Stimulated activated CD4-positive, alpha-beta T cell treated with anti-CD3 and anti-CD28 coated beads, Interleukin-1b, Interleukin-23, amount 100 ng/mL, for 24 hours (primary cell): ENCODE measurements at regions not wholly inside any gene's neighbourhood (a gene's known extent, or its start where the extent isn't known, plus 50 kb on each side); places are given as distances from the start of the nearest gene placed in this dataset.
"Not testable (repeated sequence)": the region's sequence is repeated elsewhere in the genome, so short reads cannot be mapped to it uniquely, and the experiment has no call there.

Experiments
- DNase-seq, 4 experiments: peaks; one replicate each; pipeline ENCODE4 v3.0.0-alpha.2; 2020; ENCODE audit warnings: low read depth in 4 of 4, low spot score in 1 of 4

DNA sequence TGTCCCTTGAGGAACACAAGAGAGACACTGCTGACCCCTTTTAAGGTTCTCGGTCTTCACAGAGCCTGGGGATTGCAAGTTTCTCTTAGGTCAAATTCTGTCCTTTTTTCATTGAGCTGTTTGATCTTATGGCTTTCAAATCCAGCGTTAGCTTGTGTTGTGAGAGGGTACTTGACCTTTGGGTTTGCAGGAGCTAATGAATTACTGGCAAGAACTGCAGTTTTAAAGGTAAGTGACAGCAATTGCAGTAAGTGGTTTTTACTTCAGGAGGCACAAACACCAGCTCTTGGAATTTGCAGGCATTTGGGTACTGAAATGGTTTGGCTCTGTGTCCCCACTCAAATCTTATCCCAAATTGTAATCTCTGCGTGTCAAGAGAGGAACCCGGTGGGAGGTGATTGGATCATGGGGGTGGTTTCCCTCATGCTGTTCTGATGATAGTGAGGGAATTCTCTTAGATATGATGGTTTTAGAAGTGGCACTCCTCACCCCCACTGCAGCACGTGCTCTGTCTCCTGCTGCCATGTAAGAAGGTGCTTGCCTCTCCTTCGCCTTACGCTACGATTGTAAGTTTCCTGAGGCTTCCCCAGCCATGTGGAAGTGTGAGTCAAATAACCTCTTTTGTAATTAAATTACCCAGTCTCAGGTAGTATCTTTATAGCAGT is 134.5 kb upstream of the LYPLAL1 start:
- no peak for DNase-seq

DNA sequence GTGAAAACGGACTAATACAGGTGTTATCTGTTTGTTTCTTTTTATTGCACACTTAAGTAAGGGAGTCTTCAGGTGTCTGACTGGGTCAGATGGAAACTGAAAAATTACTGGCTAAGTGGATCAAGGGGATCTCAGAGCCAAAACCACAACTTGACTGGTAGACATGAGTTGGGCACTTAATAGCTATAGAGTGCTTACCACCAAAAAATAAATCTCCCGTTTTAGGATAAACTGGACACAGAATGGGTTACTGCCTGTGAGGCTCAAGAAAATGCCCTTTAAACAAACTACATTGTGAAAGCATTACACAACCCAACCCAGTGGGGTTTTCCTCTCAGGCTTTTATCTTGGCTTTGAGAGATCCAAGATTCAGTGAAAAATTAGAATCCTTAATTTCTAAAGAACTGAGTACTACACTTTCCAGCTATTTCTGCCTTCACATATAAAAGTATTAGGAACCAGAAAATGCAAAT is 134.0 kb upstream of the LYPLAL1 start:
- no peak for DNase-seq

DNA sequence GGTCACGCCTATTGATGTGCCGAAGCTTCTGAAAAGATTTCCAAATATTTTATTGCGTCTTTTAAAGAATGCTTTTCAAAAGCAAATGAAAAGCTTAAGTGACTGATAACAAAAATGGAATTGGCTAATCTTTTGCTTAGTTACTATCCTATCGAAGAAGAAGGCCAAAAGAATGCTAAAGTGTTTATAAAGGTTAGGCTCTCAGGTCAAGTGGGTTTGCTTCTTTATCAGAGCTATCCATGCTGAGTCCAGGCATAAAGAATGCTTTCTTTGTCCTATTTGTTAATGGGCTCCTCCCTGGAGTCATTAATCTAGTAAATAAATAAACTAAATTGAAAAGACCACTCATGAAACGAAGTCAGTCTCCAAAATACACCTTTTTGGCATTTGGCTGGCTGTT is 133.4 kb upstream of the LYPLAL1 start:
- DNase-seq = no peak

DNA sequence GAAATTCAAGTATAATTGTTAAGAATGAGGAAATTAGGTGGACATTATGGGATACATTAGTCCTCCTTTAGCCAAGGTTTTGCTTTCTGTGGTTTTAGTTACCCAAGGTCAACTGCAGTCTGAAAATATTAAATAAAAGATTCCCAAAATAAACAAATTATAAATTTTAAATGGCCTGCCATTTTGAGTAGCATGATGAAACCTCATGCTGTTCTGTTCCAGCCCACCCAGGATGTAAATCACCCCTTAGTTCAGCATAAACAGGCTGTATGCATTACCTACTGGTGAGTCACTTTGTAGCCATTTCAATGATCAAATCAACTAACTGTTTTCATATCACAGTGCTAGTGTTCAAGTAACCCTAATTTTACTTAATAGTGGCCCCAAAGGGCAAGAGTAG is 132.5 kb upstream of the LYPLAL1 start:
- no peak for DNase-seq

DNA sequence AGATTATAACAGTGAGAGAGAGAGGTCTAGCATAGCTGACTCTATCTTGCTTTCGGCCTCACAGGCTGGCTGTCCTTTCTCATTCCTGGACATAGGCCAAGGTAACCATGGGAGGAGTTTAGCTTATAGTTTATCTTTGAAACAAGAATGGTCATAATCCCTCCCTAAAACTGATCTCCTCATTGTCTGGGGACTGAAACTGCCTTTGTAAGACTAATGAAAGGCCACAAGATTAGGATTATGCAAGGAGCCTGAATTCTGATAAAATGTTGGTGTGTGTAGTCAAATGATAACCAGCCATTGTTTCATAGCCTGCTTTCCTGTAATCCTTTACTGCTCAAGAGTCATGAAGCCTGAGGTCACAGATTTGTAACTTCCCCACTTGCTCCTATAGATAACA is 131.9 kb upstream of the LYPLAL1 start:
- no peak for DNase-seq

DNA sequence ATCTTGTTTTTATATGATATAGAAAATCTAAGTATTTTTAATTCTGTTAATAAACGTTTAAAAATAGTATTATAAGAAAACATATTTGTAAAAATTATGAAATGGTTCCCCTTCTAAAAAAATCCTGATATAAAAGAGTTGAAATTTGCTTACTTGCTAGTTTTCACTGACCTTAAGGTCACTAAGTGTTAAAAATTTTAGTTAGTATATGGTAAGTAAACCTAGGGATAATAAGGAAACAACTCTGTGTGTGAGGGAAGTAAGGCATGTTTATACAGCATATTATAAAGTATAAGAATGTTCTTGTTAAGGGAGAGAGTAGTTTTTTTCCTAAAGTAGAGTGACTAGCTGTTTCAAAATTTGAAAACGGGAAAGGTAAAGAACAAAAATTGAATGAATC is 130.9 kb upstream of the LYPLAL1 start:
- DNase-seq = no peak

DNA sequence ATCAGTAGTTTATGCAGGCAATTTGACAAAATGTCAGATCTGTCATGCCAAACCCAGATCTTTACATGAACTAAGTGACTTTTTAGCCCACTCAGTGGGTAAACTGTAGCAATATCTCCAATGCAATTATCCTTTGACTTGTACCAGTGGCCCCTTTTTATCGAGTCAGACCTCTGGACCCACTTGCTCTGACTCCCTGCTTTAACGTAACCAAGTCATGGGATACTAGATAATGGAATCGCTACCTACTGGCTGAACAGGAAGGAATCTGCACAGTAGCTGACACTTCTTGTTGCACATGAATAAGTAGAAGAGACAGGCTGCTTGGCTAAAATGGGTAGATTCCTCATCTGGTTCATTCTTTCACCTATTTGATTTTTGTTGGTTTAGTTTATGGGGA is 128.4 kb upstream of the LYPLAL1 start:
- no peak for DNase-seq

DNA sequence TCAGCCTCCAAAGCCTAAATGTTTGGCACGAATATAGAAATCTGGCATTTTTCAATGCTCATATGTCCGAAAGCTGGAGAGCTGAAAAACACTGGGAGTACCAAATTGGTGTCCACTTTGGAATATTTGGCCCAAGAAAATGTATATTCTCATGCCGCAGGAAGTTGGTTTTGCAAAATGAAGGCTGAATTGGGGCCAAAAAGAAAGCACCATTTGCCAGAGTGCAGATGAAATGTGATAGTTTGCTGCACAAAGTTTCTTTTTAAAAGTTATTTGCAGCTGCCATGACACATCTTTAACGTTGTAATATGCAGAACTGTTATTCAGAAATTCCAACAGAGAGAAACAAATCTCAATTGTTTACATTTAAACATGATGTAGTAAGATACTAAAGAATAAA is 124.2 kb upstream of the LYPLAL1 start:
- no peak for DNase-seq

DNA sequence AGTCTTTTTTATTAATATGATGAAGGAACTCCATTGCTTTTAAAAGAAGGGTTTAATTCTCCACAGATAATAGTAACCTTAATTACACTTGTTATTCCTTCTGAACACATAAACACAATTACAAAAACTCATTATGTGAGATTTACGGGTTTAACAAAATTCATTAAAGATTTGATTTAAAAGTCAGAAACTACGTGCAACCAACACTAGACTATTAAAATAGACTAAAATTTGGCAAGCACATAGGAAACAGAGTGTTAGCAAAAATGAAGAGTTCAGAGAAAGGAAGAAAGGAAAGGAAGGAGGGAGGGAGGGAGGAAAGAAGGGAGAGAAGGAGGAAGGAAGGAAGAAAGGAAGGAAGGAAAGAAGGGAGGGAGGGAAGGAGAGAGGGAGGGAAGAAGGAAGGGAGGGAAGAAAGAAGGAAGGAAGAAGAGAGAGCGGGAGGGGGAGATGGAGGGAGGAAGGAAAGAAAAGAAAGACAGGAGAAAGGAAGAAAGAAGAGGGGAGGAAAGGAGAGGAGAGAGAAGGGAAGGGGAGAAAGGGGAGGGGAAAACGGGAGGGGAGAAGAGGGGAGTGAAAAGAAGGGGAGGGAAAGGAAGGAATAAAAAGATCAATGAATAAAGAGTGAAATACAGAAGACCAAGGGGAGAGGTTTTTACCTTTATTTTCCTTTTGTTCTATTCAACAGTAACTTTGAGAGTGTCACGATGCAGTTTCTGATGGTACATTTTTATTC is 123.4 kb upstream of the LYPLAL1 start:
- no peak for DNase-seq

DNA sequence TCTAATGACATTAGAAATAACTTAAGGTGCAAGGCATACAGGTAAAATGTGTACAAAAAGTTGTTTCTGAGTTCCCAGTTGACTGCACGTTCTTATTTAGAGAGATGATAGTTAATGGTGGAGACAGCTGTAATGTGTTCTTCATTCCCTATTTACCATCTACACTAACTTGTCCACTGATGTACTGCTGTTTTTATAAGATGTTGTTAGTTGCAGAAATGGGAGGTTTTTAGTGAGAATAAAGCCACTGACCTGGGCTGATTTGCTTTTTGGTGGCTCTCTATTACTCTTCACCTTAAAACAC is 122.9 kb upstream of the LYPLAL1 start:
- no peak for DNase-seq

DNA sequence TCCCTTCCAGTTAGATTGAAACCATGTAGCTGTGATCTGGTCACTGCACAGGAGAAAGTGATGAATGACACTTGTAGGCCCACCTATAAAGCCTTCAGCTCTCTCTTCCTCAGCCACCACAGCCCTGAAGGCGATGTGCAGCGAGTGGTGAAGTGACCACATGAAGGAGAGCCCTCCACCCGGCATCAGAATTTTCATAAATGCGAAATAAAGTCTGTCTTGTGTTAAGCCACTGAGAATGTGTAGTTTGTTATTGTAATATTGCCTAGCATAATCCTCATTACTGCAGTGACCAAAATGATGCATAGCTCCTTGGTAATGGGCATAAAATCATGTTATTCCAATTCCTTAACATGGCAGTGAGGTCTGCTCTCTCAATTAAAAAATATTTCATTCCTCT is 122.1 kb upstream of the LYPLAL1 start:
- no peak for DNase-seq

DNA sequence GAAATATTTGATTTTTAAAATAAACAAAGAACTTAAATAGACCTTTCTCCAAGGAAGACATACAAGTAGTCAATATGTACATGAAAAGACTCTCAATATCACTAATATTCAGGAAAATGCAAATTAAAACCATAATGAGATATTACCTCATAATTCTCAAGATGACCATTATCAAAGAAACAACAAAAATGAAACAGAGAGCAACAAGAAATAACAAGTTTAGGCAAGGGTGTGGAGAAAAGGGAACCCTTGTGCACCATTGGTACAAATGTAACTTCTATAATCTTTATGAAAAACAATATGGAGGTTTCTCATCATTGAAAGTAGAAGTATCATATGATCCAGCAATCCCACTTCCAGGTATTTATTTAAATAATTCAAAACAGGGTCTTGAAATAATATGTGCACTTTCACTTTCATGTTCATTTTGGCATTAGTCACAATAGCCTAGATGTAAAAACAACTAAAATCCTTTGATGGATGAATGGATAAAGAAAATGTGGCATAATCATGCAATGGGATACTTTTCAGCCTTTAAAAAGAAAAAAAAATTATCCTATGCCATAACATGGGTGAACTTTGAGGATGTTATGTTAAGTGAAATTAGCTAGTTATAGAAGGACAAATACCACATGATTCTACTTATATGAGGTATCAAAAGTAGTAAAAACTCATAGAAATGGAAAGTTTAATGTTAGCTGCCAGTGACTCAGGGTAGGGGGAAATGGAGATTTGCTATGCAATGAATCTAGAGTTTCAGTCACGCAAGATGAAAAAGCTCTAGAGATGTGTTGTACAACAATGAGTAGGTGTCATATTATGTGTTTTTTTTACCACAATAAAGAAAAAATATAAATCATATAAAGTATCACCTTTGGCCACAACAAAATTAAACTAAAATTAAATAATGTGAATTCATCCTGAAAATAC is 114.5 kb upstream of the LYPLAL1 start:
- no peak for DNase-seq

DNA sequence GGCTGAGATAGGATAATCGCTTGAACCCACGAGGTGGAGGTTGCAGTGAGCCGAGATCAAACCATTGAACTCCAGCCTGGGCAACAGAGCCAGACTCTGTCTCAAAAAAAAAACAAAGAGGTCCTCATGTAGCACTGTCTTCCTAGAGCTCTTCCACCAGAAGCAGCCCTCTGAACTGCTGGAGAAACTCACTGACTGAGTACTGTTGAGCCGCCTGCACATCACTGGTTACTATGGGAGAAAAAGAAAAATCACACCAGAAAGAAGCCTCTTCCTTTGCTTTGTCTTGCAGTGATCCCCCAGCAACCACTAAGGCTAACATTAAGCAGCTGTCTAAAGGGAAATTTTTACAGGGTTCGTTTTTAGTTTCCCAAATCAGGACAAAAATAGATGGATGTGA is 112.9 kb upstream of the LYPLAL1 start:
- DNase-seq = no peak

DNA sequence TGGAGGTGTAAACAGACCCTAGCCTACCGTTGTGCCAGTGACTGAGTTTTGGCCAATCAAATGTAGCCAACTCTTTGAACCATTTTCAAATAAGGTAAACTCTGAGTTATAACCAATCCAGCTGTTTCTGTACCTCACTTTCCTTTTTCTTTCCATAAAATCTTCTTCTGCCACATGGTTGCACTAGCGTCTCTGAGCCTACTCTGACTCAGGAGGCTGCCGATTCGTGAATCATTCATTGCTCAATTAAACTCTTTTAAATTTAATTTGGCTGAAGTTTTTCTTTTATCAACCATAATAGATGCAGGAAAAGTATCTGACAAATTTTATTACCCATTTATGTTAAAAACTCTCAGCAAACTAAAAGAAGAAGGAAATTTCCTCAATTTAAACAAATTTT is 111.5 kb upstream of the LYPLAL1 start:
- no peak for DNase-seq

DNA sequence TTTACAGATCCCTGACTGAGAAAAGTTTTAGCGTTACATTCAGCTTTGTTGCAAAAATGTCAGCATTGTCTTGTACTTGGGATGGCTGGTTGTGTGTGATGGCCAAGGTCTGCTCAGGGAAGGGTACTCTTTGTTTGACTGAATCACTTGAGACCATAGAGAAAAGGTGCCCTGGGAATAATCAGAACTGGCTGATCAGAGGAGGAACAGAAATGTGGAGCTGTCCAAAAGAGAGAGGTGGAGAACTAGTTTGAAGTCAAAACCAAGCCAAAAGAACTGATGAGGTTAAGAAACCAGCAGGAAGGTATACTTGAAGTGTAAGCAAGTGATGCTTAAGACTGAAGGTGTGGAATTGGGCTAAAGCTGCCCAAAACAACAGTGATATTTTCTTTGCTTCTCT is 107.6 kb upstream of the LYPLAL1 start:
- no peak for DNase-seq

DNA sequence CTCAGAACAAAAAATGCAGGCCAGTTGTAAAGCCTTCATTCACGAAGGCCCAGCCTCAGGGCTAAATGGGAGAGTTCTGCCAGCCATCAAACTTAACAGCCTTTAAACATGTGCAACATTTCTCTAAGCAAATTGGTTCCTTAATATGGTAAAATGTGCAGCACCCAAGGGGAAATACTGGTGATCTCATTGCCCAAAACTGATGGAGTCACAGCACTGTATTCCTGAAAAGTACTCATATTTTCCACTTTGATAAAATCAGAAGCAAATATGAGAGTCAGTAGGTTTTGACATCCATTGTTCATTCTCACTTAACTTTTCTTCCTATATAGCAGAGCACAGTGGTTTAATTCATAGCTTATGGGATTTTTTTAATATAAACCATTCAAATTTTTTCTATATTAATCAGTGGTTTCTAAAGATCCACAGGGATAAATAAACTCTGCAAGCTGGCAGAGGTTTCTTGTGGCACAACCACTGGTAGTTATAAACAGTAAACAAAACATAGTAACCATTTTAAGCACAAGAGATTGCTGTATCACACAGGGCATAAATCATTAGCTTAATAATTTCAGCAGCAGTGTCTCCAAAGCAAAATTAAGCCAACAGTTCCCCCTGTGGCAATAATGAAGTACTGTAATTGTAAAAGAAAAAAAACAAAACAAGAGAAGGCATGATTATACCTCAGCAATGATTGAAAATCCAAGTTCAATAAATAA is 106.9 kb upstream of the LYPLAL1 start:
- no peak for DNase-seq

DNA sequence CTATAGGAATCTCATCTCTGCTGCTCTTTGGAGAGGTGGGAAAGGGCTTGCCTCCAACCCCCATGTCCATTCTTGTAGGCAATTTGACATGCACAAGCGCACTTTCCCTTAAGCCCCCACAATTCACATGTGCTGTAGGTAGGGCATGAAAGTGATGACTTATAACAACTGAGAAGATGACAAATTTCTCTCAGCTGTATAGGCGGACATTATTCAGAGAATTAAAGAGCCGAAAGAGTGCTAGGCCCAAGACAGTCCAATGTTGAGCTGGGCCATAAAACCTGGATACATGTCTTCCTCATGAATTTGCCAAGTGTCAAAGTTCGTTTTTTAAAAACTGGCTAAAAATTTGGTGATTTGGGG is 106.3 kb upstream of the LYPLAL1 start:
- no peak for DNase-seq

DNA sequence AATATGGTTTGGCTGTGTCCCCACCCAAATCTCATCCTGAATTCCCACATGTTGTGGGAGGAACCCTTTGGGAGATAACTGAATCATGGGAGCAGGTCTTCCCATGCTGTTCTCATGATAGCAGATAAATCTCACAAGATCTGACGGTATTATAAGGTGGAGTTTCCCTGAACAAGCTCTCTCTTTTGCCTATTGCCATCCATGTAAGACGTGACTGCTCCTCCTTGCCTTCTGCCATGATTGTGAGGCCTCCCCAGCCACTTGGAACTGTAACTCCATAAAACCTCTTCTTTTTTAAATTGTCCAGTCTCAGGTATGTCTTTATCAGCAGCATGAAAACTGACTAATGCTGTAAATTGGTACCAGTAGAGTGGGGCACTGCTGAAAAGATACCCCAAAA is 103.3 kb upstream of the LYPLAL1 start:
- not testable (repeated sequence) for DNase-seq

DNA sequence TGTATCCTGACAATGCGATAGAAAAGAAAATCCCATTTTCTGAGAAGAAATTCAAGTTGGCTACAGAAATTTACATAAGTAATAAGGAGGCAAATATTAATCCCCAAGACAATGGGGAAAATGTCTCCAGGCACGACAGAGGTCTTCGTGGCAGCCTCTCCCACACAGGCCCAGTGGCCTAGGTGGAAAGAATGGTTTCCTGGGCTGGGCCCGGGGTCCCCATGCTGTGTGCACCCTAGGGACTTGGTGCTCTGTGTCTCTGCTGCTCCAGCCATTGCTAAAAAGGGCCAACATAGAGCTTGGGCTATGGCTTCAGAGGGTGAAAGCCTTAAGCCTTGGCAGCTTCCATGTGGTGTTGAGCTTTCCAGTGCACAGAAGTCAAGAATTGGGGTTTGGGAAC is 102.5 kb upstream of the LYPLAL1 start:
- no peak for DNase-seq

DNA sequence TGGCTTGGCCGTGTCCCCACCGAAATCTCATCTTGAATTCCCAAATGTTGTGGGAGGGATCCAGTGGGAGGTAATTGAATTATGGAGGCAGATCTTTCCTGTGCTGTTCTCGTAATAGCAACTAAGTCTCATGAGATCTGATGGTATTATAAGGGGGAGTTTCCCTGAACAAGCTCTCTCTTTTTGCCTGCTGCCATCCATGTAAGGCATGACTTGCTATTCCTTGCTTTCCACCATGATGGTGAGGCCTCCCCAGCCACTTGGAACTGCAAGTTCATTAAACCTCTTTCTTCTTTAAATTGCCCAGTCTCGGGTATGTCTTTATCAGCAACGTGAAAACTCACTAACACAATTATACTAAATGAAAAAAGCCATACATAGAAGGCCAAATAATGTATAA is 101.3 kb upstream of the LYPLAL1 start:
- DNase-seq = no peak

DNA sequence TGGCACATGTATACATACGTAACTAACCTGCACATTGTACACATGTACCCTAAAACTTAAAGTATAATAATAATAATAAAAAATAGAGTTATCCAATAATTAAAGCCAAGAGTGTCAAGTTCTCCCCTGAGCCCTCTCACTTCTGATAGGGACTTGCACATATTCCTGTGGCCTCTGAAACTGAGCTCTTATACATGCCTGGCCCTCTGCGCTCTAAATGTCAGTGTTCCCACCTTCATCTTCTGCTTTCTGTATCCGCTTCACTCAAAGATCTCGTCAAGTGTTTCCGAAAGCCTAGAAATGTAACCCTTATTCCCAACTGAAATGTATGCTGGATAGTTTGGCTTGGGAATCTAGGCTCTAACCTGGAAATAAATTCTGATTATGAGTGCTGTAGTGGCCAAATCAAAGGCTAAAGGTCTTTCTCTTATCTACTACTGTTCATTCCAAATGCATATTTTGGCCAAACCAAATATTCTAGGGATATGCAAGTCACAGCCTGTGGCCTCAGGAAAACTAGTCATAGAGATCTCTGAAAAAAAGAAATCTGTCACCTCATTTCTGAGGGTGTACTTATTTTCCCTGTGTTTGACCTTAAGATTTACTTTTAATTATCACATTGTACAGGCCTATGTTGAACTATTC is 99.5 kb upstream of the LYPLAL1 start:
- no peak for DNase-seq
